ENCODE measurements at regions not wholly inside any gene's neighbourhood (a gene's known extent, or its start where the extent isn't known, plus 50 kb on each side); places are given as distances from the start of the nearest gene placed in this dataset.

DNA sequence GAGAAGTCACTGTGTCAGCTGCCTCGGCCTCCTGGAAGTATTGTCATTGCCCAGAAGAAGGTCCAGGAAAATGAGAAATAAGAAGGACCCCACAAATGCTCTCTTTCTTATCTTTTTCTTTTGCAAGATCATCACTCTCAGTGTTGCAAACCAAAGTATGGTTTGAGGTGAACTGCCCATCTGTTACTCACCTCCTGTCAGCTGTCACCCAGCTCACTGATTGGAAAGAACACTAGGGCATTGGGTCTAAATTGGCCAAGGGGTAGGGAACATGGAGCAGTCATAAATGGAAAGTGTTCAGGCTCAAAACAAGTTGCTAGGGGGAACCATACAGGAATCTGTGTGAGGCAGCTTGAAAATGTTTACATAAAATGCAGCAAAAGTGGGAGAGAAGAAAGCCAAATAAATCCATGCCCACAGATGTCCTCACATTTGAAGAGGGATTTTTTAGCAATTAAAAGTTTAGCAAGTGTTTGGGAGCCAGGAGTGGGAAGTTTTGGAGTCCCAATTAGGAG is 431.2 kb upstream of the THBS1 start (continued):
- TF ChIP-seq CHD7 (IDR thresholded peaks at IDR 0.05; ENCODE audit: insufficient replicate concordance, low read length): no peak
